ENCODE measurements at regions not wholly inside any gene's neighbourhood (a gene's known extent, or its start where the extent isn't known, plus 50 kb on each side); places are given as distances from the start of the nearest gene placed in this dataset.

- Mint-ChIP-seq H3K27ac (no peak overlapping the region), H3K9me3 (peaks cover 12% of the 10 kb centered on the region), H3K4me1 (ENCODE audit: low read depth) (no peaks in the 10 kb centered on the region), H3K36me3 (ENCODE audit: low read depth) (no peaks in the 10 kb centered on the region), H3K27me3 (no peaks in the 10 kb centered on the region), H3K4me3 (no peak overlapping the region)
- intact Hi-C loops (cut with DNase I, micrococcal nuclease): no loop called here
- peaks cover 8% of the 10 kb centered on the region in 2 experiments for H3K9me3 ChIP-seq (ENCODE audit: control insufficient read depth in 1 of 2, insufficient read depth in 1 of 2, low read length in 2 of 2)
- ChIA-PET POLR2A (no interaction called here), CTCF (no interaction called here)
- H3K4me3 ChIP-seq (ENCODE audit: low read length): no peak overlapping the region
- H3K27me3 ChIP-seq (ENCODE audit: control insufficient read depth in 1 of 2, insufficient read depth in 2 of 2, low read length in 2 of 2): no peaks in the 10 kb centered on the region
- no peak overlapping the region for H3K27ac ChIP-seq (ENCODE audit: low read depth in 1 of 2, low read length in 2 of 2)
- DNase-seq (no peak), ATAC-seq (ENCODE audit: poor library complexity) (no peak)
- no peaks in the 10 kb centered on the region for H3K4me1 ChIP-seq (ENCODE audit: insufficient read depth, low read length)
- H3K36me3 ChIP-seq (ENCODE audit: insufficient read depth, low read length): no peaks in the 10 kb centered on the region
- TF ChIP-seq CTCF (IDR thresholded peaks at IDR 0.05): no peak
These were observed 510.9 kb upstream of the ZNF608 start for GRCh38 chr5:125257057-125257972.

- peaks cover 12% of the 10 kb centered on the region for H3K9me3 Mint-ChIP-seq
These were observed 511.6 kb upstream of the ZNF608 start for GRCh38 chr5:125257997-125258396.

GRCh38 chr5:125258615-125259014, 512.2 kb upstream of the ZNF608 start:
- peaks cover 2 to 8% of the 10 kb centered on the region in 2 experiments for H3K9me3 ChIP-seq (ENCODE audit: control insufficient read depth in 1 of 2, insufficient read depth in 1 of 2, low read length in 2 of 2)
- H3K4me3 Mint-ChIP-seq: no peak overlapping the region
- CTCF ChIA-PET: no interaction called here
- H3K27me3 ChIP-seq (ENCODE audit: control insufficient read depth in 1 of 2, insufficient read depth in 2 of 2, low read length in 2 of 2): no peaks in the 10 kb centered on the region
- H3K27me3 Mint-ChIP-seq: no peaks in the 10 kb centered on the region
- POLR2A ChIA-PET: no interaction called here
- intact Hi-C loops (cut with DNase I, micrococcal nuclease): no loop called here
- H3K36me3 Mint-ChIP-seq (ENCODE audit: low read depth): no peaks in the 10 kb centered on the region
- no peak overlapping the region for H3K4me3 ChIP-seq (ENCODE audit: low read length)
- ATAC-seq (ENCODE audit: poor library complexity) (no peak), DNase-seq (no peak)
- no peak overlapping the region for H3K27ac Mint-ChIP-seq
- H3K4me1 Mint-ChIP-seq (ENCODE audit: low read depth): no peaks in the 10 kb centered on the region
- H3K4me1 ChIP-seq (ENCODE audit: insufficient read depth, low read length): no peaks in the 10 kb centered on the region
- H3K9me3 Mint-ChIP-seq: peaks cover 15% of the 10 kb centered on the region
- TF ChIP-seq CTCF (IDR thresholded peaks at IDR 0.05): no peak
- H3K27ac ChIP-seq (ENCODE audit: low read depth in 1 of 2, low read length in 2 of 2): no peak overlapping the region
- H3K36me3 ChIP-seq (ENCODE audit: insufficient read depth, low read length): no peaks in the 10 kb centered on the region

More at GRCh38 chr5:125257997-125258396, 511.6 kb upstream of the ZNF608 start:
- no peak for DNase-seq
- Mint-ChIP-seq H3K27ac (no peak overlapping the region), H3K4me1 (ENCODE audit: low read depth) (no peaks in the 10 kb centered on the region), H3K27me3 (no peaks in the 10 kb centered on the region), H3K36me3 (ENCODE audit: low read depth) (no peaks in the 10 kb centered on the region), H3K4me3 (no peak overlapping the region)
- intact Hi-C loops (cut with DNase I, micrococcal nuclease): no loop called here
- CTCF ChIA-PET: no interaction called here
- no peak for ATAC-seq (ENCODE audit: poor library complexity)
- no peak overlapping the region for H3K27ac ChIP-seq (ENCODE audit: low read depth in 1 of 2, low read length in 2 of 2)
- H3K9me3 ChIP-seq (ENCODE audit: control insufficient read depth in 1 of 2, insufficient read depth in 1 of 2, low read length in 2 of 2): peaks cover 8% of the 10 kb centered on the region in 2 experiments
- H3K36me3 ChIP-seq (ENCODE audit: insufficient read depth, low read length): no peaks in the 10 kb centered on the region
- POLR2A ChIA-PET: no interaction called here
- no peaks in the 10 kb centered on the region for H3K4me1 ChIP-seq (ENCODE audit: insufficient read depth, low read length)
- no peak overlapping the region for H3K4me3 ChIP-seq (ENCODE audit: low read length)
- no peak for TF ChIP-seq CTCF (IDR thresholded peaks at IDR 0.05)
- no peaks in the 10 kb centered on the region for H3K27me3 ChIP-seq (ENCODE audit: control insufficient read depth in 1 of 2, insufficient read depth in 2 of 2, low read length in 2 of 2)

Data from CD4-positive, alpha-beta T cell (primary cell).